ENCODE measurements at regions not wholly inside any gene's neighbourhood (a gene's known extent, or its start where the extent isn't known, plus 50 kb on each side); places are given as distances from the start of the nearest gene placed in this dataset.

DNA sequence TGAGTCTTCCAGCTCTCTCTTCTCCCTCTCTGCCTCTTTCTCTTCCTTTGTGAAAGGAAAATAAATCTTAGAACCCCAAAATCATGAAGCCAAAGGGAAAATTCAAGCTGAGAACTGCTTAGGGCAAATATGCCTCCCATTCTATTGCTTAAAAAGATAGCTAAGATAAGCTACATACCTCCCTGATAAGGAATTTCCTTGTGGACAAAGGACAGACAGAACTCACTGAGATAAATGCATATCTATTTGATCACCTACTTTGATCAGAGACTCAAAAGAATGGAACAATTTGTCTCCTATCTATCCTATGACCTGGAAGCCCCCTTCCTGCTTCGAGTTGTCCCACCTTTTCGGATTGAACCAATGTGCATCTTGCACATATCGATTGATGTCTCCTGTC is 220.6 kb upstream of the NMUR2 start:
- POLR2A ChIA-PET = no interaction called here

DNA sequence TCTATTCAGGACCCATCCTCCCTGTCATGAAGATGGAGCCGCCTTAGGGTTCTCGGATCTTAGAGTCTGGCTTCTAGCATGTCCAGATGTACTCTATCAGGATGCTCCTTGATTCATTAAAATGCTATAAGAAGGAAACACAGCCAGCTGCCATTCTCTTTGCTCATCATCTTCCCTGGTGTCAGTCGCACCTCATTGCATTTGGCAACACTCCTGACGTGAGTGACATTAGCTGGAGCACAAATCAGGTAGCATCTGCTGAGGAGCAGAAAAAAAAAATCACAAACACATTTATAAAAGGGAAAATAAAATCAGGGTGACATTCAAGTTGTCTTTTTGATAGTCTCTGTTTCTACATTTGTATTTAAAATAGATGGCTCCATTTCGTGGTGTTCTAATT is 226.1 kb upstream of the NMUR2 start:
- TF ChIP-seq ZNF184 (tag by site-specific recombination; IDR thresholded peaks at IDR 0.05) (no peak), ZBTB20 (tag by site-specific recombination; IDR thresholded peaks at IDR 0.05) (no peak), ZSCAN16 (tag by site-specific recombination; IDR thresholded peaks at IDR 0.05) (no peak), ZNF423 (tag by site-specific recombination; IDR thresholded peaks at IDR 0.05) (no peak), ZEB2 (tag by site-specific recombination; IDR thresholded peaks at IDR 0.05) (no peak), ZNF658 (tag by site-specific recombination; IDR thresholded peaks at IDR 0.05) (no peak), ZNF48 (tag by site-specific recombination; IDR thresholded peaks at IDR 0.05) (no peak), WT1 (tag by site-specific recombination; IDR thresholded peaks at IDR 0.05) (no peak), ZNF623 (tag by site-specific recombination; IDR thresholded peaks at IDR 0.05) (no peak), ZNF248 (tag by site-specific recombination; IDR thresholded peaks at IDR 0.05) (no peak), ZNF660 (tag by site-specific recombination; IDR thresholded peaks at IDR 0.05) (no peak), YY2 (tag by site-specific recombination; IDR thresholded peaks at IDR 0.05) (no peak), SP3 (tag by site-specific recombination; IDR thresholded peaks at IDR 0.05) (no peak), ZNF133 (tag by site-specific recombination; IDR thresholded peaks at IDR 0.05) (no peak), ZNF585B (tag by site-specific recombination; IDR thresholded peaks at IDR 0.05) (no peak), ZFP37 (tag by site-specific recombination; IDR thresholded peaks at IDR 0.05) (no peak), SCRT1 (tag by site-specific recombination; IDR thresholded peaks at IDR 0.05; ENCODE audit: borderline replicate concordance) (no peak), ZNF521 (tag by site-specific recombination; IDR thresholded peaks at IDR 0.05) (no peak)
- TF ChIP-seq, protein P1, sequence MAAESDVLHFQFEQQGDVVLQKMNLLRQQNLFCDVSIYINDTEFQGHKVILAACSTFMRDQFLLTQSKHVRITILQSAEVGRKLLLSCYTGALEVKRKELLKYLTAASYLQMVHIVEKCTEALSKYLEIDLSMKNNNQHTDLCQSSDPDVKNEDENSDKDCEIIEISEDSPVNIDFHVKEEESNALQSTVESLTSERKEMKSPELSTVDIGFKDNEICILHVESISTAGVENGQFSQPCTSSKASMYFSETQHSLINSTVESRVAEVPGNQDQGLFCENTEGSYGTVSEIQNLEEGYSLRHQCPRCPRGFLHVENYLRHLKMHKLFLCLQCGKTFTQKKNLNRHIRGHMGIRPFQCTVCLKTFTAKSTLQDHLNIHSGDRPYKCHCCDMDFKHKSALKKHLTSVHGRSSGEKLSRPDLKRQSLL (tag by site-specific recombination; IDR thresholded peaks at IDR 0.05) = no peak
- Histone ChIP-seq H3K27ac (ENCODE audit: extremely low read depth, low read depth, low read length) (no peak overlapping the region), H3K4me3 (ENCODE audit: low read depth, low read length) (no peak overlapping the region), H3K4me1 (ENCODE audit: control insufficient read depth, insufficient read depth, low read length) (no peaks in the 10 kb centered on the region), H3K36me3 (ENCODE audit: control insufficient read depth in 2 of 2, insufficient read depth in 1 of 2, low read length in 2 of 2) (no peaks in the 10 kb centered on the region), H3K9me3 (ENCODE audit: control insufficient read depth, insufficient read depth, low read depth, low read length) (no peaks in the 10 kb centered on the region)
- ChIA-PET POLR2A (no interaction called here), CTCF (interaction anchor here (1.4 kb wide), 1 partner anchor 9 kb away, joined by 3 read pairs; no protein-coding TSS in a partner anchor)

More for the DNA sequence above, 220.6 kb upstream of the NMUR2 start:
- no peaks in the 10 kb centered on the region for H3K36me3 ChIP-seq (ENCODE audit: control insufficient read depth in 2 of 2, insufficient read depth in 1 of 2, low read length in 2 of 2)
- no peak overlapping the region for H3K27ac ChIP-seq (ENCODE audit: extremely low read depth, low read depth, low read length)
- TF ChIP-seq ZNF221 (tag by site-specific recombination; IDR thresholded peaks at IDR 0.05; ENCODE audit: borderline replicate concordance) (no peak), ZEB2 (tag by site-specific recombination; IDR thresholded peaks at IDR 0.05) (no peak), ZNF354C (tag by site-specific recombination; IDR thresholded peaks at IDR 0.05; ENCODE audit: borderline replicate concordance, low read depth) (no peak), SCRT2 (tag by site-specific recombination; IDR thresholded peaks at IDR 0.05) (no peak), ZNF112 (tag by site-specific recombination; IDR thresholded peaks at IDR 0.05) (no peak), ZNF202 (tag by site-specific recombination; IDR thresholded peaks at IDR 0.05; ENCODE audit: borderline replicate concordance) (no peak), GLI2 (tag by site-specific recombination; IDR thresholded peaks at IDR 0.05; ENCODE audit: borderline replicate concordance, low read depth) (no peak), ZNF2 (tag by site-specific recombination; IDR thresholded peaks at IDR 0.05) (no peak), TCF7L2 (IDR thresholded peaks at IDR 0.05; ENCODE audit: borderline replicate concordance, low read depth, low read length) (no peak), KLF7 (tag by site-specific recombination; IDR thresholded peaks at IDR 0.05; ENCODE audit: borderline replicate concordance) (no peak), ZNF155 (tag by site-specific recombination; IDR thresholded peaks at IDR 0.05) (no peak), ZNF600 (tag by site-specific recombination; IDR thresholded peaks at IDR 0.05) (no peak), ZNF184 (tag by site-specific recombination; IDR thresholded peaks at IDR 0.05) (no peak)
- TF ChIP-seq, protein P2, sequence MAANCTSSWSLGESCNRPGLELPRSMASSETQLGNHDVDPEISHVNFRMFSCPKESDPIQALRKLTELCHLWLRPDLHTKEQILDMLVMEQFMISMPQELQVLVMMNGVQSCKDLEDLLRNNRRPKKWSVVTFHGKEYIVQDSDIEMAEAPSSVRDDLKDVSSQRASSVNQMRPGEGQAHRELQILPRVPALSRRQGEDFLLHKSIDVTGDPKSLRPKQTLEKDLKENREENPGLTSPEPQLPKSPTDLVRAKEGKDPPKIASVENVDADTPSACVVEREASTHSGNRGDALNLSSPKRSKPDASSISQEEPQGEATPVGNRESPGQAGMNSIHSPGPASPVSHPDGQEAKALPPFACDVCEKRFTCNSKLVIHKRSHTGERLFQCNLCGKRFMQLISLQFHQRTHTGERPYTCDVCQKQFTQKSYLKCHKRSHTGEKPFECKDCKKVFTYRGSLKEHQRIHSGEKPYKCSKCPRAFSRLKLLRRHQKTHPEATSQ (tag by site-specific recombination; IDR thresholded peaks at IDR 0.05) = no peak
- TF ChIP-seq, protein P3, sequence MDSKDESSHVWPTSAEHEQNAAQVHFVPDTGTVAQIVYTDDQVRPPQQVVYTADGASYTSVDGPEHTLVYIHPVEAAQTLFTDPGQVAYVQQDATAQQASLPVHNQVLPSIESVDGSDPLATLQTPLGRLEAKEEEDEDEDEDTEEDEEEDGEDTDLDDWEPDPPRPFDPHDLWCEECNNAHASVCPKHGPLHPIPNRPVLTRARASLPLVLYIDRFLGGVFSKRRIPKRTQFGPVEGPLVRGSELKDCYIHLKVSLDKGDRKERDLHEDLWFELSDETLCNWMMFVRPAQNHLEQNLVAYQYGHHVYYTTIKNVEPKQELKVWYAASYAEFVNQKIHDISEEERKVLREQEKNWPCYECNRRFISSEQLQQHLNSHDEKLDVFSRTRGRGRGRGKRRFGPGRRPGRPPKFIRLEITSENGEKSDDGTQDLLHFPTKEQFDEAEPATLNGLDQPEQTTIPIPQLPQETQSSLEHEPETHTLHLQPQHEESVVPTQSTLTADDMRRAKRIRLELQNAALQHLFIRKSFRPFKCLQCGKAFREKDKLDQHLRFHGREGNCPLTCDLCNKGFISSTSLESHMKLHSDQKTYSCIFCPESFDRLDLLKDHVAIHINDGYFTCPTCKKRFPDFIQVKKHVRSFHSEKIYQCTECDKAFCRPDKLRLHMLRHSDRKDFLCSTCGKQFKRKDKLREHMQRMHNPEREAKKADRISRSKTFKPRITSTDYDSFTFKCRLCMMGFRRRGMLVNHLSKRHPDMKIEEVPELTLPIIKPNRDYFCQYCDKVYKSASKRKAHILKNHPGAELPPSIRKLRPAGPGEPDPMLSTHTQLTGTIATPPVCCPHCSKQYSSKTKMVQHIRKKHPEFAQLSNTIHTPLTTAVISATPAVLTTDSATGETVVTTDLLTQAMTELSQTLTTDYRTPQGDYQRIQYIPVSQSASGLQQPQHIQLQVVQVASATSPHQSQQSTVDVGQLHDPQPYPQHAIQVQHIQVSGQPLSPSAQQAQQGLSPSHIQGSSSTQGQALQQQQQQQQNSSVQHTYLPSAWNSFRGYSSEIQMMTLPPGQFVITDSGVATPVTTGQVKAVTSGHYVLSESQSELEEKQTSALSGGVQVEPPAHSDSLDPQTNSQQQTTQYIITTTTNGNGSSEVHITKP (tag by site-specific recombination; IDR thresholded peaks at IDR 0.05) = no peak
- TF ChIP-seq, protein P4, sequence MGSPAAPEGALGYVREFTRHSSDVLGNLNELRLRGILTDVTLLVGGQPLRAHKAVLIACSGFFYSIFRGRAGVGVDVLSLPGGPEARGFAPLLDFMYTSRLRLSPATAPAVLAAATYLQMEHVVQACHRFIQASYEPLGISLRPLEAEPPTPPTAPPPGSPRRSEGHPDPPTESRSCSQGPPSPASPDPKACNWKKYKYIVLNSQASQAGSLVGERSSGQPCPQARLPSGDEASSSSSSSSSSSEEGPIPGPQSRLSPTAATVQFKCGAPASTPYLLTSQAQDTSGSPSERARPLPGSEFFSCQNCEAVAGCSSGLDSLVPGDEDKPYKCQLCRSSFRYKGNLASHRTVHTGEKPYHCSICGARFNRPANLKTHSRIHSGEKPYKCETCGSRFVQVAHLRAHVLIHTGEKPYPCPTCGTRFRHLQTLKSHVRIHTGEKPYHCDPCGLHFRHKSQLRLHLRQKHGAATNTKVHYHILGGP (tag by site-specific recombination; IDR thresholded peaks at IDR 0.05) = no peak
- H3K4me3 ChIP-seq (ENCODE audit: low read depth, low read length) = no peak overlapping the region
- H3K9me3 ChIP-seq (ENCODE audit: control insufficient read depth, insufficient read depth, low read depth, low read length) = no peaks in the 10 kb centered on the region
- CTCF ChIA-PET = no interaction called here
- H3K4me1 ChIP-seq (ENCODE audit: control insufficient read depth, insufficient read depth, low read length) = no peaks in the 10 kb centered on the region
